T-helper 1 cell (primary cell): ENCODE measurements at regions not wholly inside any gene's neighbourhood (a gene's known extent, or its start where the extent isn't known, plus 50 kb on each side); places are given as distances from the start of the nearest gene placed in this dataset.
"Not testable (repeated sequence)": the region's sequence is repeated elsewhere in the genome, so short reads cannot be mapped to it uniquely, and the experiment has no call there.

Source experiments
- DNase-seq, 5 donors: peaks; one replicate each; pipeline ENCODE4 v3.0.0-alpha.2; 2012 to 2020

DNA sequence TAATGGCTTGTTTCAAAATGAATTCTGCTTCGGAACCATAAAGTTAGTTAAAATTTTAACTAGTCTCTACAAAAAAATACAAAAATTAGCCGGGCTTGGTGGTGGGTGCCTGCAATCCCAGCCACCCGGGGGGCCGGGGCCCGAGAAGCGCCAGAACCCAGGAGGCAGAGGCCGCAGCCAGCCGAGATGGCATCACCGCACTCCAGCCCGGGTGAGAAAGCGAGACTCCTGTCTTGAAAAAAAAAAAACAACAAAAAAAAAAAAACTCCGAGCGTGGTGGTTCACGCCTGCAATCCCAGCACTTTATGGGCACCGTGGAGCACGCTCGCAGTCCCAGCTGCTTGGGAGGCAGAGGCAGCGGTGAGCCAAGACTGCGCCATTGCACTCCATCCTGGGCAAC is 781.4 kb downstream of the BRINP3 start:
- DNase-seq: no peak

DNA sequence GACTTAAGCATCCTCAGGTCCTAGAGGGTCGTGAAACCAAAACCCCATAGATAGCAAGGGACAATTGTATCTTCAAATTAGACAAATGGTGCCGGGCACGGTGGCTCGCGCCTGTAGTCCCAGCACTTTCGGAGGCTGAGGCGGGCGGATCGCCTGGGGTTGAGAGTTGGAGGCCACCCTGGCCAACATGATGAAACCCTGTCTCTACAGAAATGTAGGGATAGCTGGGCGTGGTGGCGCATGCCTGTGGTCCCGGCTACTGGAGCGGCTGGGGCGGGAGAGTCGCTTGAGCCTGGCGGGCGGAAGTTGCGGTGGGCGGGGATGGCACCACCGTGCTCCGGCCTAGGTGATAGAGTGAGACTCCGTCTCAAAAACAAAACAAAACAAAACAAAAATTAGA is 780.6 kb downstream of the BRINP3 start:
- DNase-seq: no peak

DNA sequence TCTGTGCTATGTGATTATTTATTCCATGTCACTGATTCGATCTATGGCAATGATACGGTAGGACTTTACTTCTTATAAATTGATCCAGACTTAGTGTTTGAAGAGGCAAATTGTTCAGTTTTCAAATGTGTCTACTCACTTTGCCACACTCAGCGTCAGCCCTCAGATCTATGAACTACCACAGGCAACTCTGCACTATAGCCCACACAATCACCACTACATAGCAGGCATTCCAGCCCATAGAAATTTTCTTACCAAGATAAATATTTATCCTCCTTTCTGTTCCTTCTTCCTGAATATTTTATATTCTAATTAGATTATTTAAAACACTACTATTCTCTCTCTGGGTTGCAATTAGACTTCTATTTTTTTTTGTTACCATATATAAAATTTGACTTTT is 776.1 kb downstream of the BRINP3 start:
- DNase-seq: no peak

DNA sequence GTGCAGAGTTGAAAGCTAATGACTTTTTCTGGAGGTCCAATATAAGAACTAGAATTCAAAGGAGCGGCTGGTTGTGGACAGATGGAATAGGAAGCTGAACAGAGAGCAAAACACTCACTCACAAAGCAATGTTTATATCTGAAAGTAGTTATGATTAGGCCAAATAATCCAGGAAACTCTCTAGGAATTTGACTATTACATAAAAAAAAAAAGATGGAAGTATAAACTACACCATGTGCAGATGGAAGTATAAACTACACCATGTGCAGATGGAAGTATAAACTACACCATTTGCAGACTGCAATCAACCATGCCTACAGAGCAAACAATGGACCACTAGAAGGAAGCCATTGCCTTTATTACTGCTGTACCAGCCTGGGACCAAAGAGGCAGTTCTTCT is 771.1 kb downstream of the BRINP3 start:
- no peak for DNase-seq

DNA sequence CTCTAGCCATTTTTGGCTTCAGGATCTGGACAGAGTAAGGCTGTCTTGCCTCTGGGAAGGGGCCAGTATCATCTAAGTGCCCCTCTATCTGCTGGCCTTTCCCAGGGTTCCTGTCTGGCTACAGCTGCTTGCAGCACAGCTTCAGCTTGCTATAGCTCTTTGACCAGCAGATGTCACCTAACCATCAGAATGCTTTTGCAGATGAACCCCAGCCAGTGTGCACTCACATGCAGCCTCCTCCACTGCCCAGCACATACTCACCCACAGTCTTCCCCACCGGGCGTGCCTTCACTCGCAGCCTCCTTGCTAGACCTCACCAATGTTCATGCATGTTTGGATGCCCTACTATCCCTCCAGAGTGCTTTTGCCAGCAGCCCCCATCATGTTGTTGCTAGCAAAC is 769.0 kb downstream of the BRINP3 start:
- no peak for DNase-seq

DNA sequence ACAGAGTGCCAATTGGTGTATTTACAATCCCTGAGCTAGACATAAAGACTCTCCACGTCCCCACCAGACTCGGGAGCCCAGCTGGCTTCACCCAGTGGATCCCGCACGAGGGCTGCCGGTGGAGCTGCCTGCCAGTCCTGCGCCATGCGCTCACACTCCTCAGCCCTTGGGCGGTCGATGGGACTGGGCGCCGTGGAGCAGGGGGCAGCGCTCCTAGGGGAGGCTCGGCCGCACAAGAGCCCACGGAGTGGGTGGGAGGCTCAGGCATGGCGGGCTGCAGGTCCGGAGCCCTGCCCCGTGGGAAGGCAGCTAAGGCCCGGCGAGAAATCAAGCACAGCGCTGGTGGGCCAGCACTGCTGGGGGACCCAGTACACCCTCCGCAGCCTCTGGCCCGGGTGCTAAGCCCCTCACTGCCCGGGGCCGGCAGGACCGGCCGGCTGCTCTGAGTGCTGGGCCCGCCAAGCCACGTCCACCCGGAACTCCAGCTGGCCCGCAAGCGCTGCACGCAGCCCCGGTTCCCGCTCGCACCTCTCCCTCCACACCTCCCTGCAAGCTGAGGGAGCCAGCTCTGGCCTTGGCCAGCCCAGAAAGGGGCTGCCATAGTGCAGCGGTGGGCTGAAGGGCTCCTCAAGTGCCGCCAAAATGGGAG is 759.4 kb downstream of the BRINP3 start:
- DNase-seq: not testable (repeated sequence)

DNA sequence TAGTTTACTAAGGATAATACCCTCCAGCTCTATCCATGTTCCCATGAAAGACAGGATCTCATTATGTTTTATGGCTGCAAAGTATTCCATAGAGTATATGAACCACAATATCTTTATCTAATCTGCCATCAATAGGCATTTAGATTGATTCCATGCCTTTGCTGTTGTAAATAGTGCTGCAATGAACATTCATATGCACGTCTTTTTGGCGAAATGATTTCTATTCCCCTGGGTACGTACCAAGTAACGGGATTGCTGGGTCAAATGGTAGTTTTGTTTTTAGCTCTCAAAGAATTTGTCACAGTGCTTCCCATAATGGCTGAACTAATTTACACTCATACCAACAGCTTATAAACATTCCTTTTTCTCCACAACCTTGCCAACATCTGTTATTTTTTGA is 750.9 kb downstream of the BRINP3 start:
- no peak for DNase-seq

DNA sequence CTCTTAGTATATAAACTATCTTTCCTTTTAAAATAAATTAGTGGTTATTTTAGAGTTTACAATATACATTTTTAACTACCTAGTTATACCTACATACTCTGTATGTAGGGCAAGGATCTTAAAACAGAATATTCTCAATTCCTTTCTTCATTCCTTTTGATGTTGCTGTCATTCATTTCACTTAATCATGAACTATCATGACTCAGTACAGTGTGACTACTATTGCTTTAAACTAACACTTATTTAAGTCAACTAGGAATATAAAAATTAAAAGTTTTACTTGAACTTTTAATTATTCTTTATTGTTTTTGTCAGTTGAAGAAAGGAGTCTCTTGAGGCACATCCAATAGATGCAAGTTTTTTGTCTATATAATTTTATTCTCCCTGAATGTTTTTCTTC is 726.4 kb downstream of the BRINP3 start:
- no peak for DNase-seq

DNA sequence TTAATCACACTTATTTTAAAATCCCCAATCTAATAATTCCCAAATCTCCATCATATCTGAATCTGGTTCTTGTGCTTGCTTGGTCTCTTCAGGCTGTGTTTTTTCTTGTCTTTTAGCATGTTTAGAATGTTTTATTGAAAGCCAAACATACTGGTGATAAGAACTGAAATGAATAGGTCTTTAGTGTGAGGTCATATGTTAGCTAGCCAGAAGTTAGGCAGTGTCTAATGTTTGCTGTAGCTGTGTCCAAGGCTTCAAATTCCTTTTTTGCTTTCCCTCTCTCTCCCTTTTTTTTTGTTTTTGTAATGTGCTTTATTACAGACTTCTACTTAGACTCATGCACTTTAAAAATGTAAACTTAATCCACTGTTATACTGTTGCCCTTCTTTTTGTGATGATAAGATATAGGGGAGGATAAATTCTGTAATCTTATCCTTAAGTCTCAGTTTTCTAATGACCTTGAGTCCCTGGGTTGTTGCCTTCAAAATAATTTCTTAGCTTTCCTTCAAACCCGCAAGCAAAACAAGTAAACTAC is 725.1 kb downstream of the BRINP3 start:
- no peak for DNase-seq

DNA sequence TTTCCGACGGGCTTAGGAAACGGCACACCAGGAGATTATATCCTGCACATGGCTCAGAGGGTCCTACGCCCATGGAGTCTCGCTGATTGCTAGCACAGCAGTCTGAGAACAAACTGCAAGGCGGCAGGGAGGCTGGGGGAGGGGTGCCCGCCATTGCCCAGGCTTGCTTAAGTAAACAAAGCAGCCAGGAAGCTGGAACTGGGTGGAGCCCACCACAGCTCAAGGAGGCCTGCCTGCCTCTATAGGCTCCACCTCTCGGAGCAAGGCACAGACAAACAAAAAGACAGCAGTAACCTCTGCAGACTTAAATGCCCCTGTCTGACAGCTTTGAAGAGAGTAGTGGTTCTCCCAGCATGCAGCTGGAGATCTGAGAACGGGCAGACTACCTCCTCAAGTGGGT is 722.6 kb downstream of the BRINP3 start:
- DNase-seq: not testable (repeated sequence)

DNA sequence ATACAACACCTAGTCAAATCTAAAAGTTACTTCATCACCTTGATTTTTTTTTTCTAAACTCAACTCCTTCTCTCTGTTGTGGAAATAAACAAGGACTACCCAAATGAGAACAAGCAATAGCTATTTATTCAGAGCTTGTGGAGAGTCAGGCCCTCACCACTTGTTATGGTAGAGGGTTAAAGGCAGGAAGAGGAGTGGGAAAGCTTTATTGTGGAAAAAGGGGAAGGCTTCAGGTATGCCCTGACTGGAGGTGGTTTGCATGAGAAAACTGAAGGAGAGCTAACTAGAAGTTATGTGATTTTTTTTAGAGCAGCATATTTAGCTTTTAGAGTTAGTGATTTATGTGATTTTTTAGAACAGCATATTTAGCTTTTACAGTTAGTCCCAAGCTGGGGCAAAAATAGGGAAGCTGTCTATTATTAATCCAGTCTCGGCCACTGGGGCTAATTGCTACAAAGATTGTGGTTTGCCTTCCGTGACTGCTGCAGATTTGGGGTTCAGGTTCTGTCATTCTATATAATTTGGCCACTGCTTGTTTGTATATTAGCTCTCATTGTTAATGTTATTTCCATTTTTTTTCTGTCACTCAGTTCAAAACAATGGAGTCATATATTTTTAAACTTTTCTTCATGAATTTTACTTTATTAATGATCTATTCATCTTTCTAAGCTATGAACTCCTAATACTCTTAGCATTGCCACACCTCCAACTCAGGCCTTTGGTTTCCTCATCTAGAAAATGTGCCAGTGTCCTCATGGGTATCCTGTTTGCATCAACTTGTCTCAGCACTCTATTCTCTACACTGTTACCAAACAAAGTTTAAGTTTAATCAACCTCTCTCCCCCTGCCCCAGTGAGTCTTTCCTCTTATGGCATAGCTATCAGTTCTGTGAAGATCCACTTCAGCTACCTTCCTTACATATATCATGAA is 713.0 kb downstream of the BRINP3 start:
- no peak for DNase-seq

DNA sequence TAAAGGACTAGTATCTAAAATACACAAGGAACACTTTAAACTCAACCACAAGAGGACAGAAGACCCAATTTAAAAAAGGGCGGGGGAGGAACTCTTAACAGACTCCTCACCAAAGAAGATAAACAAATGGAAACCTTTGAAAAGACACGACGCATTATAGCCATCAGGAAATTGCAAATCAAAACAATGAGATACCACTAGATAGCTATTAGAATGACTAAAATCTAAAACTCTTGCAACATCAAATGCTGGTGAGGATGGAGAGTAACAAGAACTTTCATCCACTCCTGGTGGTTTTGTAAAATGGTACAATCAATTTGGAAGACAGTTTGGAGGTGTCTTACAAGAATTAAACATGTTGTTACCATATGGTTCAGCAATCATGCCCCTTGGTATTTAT is 708.2 kb downstream of the BRINP3 start:
- no peak for DNase-seq

DNA sequence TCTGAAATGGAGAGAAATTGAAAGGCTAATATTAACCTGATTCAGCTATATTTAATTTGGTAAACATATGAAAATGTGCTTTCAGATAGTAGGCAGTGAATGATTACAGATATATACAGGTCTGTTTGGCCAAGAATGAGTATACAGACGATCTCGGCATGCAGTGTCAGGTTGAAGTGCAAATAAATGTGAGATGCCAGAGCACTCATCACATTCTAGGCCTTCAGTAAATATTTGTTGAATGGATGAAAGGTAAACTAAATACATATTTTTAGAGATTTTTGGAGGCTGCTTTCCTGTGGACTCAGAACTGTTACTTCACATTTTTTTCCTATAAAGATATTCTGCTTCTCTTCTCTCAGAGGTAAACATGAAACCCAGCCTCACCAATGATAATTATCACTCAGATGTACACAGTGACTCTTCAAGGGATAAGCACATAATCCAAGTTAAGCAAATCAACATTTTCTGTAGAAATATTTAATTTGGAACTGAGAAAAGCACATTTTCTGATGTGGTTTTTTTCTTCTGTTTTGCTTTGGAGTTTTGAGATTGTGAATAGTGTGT is 702.9 kb downstream of the BRINP3 start:
- no peak for DNase-seq

DNA sequence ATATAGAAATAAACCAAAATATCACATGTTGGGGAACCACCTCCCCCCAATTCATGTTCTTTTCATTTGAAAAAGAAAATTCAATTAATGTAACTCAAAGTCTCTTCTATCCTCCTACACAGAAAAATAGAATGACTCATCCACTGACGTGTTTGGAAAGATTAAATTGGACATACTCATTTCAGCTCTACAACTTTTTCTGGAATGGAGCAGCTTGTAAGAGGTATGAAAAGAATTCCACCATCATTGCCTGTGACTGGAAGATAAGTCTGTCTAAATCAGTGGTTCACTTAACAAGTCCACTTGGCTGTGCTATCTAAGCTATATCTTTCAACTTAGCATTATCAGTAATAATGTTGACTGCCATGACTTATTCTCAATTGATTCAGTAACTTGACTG is 702.3 kb downstream of the BRINP3 start:
- DNase-seq: no peak

DNA sequence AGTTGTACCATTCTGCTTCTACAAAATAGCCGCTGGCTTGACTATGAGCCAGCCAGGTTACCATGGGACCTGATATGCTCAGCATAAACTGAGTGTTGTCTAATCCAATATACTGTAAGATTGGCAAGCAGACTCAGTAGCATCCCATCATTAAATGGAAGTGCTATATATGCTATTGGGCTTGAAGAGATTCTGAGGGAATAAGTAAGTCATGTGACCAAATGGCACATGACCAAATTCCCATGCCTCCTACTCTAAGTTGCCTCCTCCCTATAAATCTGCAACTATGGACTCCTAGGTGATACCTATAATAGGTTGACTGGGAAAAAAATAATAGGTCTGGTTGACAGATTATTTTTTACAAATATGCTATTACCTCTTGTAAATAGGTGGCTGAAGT is 698.6 kb downstream of the BRINP3 start:
- no peak for DNase-seq

DNA sequence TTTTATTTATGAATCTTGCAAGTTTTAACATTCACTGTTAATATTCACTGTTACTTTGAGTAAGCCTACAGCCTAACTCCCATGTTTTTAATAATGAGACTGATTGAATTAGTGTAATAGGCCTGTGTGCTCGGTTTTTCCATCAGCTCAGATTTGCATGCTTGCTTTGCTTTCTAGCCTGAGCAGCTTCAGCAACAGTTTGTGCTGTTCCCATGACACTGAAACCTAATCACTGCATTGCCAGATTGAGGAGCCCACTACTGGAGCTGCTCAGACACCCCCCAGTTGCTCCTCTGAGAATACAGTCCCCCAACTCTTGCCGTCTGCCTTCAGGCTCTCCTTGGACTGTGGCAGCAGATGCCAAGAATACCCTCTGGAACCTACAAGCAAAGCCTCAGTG is 695.4 kb downstream of the BRINP3 start:
- DNase-seq: no peak

DNA sequence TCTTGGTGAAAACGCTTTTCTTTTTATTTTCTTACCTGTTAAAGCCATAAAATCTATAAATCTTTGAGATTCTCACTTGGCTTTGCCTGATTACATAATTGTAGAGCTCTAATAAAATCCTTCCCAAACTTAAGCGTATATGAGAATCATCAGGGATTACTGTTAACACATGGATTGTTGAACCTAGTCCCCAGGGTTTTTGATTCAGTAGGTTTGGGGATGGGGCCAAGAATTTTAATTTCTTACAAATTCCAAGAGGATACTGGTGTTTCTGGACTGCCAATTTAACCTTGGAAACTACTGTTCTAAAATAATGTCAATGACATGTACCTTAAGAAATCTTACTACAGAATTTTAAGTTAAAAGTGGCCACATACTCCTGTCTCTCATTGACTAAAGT is 694.2 kb downstream of the BRINP3 start:
- no peak for DNase-seq

DNA sequence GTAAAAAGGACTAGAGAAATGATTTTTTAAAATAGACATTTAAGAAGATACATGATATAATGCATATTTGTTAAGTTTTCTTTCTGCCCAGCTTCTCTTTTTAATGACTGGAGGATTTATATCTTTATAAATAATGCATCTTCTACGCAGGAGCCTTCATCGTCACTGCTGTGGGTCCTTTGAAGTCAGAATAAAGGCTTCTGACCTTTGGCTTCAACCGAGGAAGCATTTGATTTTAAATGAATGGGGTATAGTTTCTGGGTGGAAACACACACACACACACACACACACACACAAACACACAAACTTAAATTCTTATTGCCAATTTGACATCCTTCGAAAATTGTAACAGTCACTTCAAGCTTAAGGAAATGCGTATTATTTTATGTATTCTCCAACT is 690.9 kb downstream of the BRINP3 start:
- DNase-seq: no peak

DNA sequence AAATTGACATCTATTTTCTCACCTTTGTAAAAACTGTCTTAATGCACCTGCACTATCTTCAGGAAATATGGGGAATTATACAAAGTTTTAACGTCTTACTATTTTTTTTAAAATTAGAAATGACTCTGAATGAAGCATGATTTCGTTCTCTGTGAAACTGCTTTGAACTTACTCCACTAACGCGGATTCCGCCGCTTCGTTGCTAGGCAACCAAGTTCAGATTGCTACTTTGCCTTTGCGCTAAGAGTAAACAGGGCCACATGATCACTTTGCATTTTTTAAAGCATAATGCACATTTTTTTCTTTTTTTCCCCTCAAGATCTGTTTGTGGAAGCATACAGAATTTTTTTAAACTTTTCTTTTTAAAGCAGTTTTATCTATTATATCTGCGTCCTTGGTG is 690.5 kb downstream of the BRINP3 start:
- no peak for DNase-seq

DNA sequence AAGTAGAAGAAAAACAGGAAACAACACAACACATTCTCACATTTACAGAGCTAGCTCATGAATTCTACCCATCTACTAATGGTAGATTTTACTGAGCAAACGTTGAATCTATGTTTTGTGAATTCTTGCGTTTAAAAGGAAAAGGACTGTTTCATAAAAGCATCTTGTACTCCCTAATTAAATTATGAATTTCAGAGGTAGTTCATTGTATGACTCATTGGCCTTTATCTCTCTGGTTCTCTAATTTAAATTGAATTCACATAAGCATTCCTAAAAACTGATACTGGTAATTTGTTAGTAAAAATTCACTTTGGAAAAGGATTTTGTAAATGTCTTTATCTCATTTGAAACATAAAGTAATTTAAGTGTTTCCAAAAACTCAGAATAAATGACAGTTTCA is 687.3 kb downstream of the BRINP3 start:
- no peak for DNase-seq

DNA sequence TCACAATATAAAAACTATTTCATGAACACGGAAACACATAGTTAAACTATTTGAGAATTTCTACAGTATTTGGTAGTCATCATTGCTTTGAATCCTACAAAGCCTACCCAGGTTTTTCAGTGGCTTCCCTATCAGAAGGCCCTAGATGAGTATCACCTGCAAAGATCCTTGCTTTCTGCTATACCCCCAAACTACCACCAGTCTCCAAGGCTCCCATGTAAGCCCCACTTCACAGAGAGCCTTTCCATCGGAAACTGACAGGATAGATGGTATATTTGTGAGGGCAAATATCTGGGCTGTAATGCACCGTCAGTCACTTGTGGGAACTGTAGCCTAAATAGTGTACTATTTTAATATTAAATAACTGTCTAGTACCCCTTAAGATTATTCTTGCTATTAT is 674.3 kb downstream of the BRINP3 start:
- no peak for DNase-seq

DNA sequence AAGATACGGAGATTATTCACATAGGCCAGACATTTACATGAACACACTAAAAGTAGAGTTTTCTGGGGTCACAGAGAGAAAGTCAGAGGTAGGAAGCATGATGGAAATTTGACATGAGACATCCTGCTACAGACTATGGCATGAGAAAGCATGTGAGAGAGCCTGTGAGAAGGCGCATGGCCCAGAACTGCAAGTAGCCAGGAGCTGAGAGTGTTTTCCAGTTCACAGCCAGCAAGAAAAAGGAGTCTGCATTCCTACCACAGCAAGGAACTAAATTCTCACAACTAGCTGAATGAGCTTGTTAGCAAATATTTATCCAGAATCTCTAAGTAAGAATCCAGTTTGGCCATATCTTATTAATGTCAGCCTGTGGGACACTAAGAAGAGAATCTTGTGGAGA is 673.3 kb downstream of the BRINP3 start:
- DNase-seq: no peak

DNA sequence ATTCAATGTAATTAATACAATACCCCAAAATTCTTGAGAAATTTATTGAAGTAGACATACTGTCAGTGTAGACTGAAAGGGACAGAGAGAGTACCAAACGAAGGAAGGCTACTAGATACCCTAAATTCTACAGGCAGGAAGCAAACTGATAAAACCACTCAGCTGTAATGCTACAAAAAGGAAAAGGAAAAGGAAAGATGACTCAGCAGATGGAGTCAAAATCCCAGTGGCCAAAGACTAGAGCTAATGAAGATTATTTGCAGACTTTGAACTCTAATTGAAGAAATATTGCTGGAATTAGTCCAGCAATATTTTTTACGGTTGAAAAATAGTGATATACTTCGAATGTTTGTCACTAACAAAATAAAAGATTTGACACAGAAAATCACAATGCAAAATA is 671.9 kb downstream of the BRINP3 start:
- DNase-seq: no peak

DNA sequence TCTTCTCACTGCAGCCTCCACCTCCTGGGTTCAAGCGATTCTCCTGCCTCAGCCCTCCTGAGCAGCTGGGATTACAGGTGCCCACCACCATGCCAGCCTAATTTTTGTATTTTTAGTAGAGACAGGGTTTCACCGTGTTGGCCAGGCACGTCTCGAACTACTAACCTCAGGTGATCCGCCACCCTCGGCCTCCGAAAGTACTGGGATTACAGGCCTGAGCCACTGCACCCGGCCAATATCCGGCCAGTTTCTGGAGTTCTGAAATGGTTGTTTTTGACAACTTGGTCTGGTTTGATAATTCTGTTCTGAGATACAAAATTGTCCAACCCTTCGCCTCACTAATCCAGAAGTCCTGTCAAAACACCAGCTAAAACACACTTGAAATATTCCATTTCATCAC is 667.0 kb downstream of the BRINP3 start:
- DNase-seq: not testable (repeated sequence)
